Panc1 (cell line): ENCODE measurements at regions not wholly inside any gene's neighbourhood (a gene's known extent, or its start where the extent isn't known, plus 50 kb on each side); places are given as distances from the start of the nearest gene placed in this dataset.

Experiments used
- ATAC-seq: fragments of 200-7000 bp; cut with Tn5 transposase; 2 replicates; pipeline ENCODE4 v1.9.1; 2020; ENCODE audit warnings: mild to moderate bottlenecking, moderate library complexity
- BruUV-seq: library from RNA; stranded (reverse); fragments of 400-500 nt; replicated peaks from 2 replicates; lab custom pipeline; 2021; lab: Mats Ljungman, UMichigan
- CTCF ChIA-PET: fragments of 300-600 bp; sonication (Branson Sonifier 250); formaldehyde crosslinking; loops from one replicate; lab custom pipeline; 2022; ENCODE audit warnings: antibody characterized with exemption; lab: Charles Lee
- POLR2A ChIA-PET: fragments of 300-600 bp; sonication (Branson Sonifier 250); formaldehyde crosslinking; loops from one replicate; lab custom pipeline; 2022; ENCODE audit warnings: antibody characterized with exemption; lab: Charles Lee
- DNase-seq: peaks from one replicate; pipeline ENCODE4 v3.0.0-alpha.2; 2010; ENCODE audit warnings: low read depth, low spot score
- H3K27ac ChIP-seq: 2 replicates; pipeline ENCODE4 v1.5.1; 2011; ENCODE audit warnings: mild to moderate bottlenecking, low read length, inconsistent platforms
- H3K27me3 ChIP-seq: fragments of 200-500 bp; sonication (Bioruptor generic); 2 replicates; pipeline ENCODE4 v1.6.0; 2014; ENCODE audit warnings: low read length, inconsistent platforms; ENCODE audit not compliant: control insufficient read depth, insufficient read depth
- H3K36me3 ChIP-seq: fragments of 200-500 bp; sonication (Bioruptor generic); 2 replicates; pipeline ENCODE4 v1.5.1; 2014; ENCODE audit warnings: inconsistent platforms, mild to moderate bottlenecking, low read length, moderate library complexity; ENCODE audit not compliant: control insufficient read depth, insufficient read depth
- H3K4me1 ChIP-seq: 2 replicates; pipeline ENCODE4 v1.5.1; 2011; ENCODE audit warnings: inconsistent platforms, mild to moderate bottlenecking, low read length, moderate library complexity; ENCODE audit not compliant: control insufficient read depth, insufficient read depth
- H3K4me3 ChIP-seq, 2 experiments: 2 replicates each; pipeline ENCODE4 v1.5.1; 2011 to 2012; ENCODE audit warnings: low read depth in 2 of 2, low read length in 2 of 2, mild to moderate bottlenecking in 2 of 2, inconsistent platforms in 1 of 2, moderate library complexity in 1 of 2
- H3K9me3 ChIP-seq: fragments of 200-500 bp; sonication (Bioruptor generic); 2 replicates; pipeline ENCODE4 v1.5.1; 2014; ENCODE audit warnings: low read depth, mild to moderate bottlenecking, inconsistent platforms, low read length, moderate library complexity; ENCODE audit not compliant: control insufficient read depth, insufficient read depth
- POLR2AphosphoS5 ChIP-seq: IDR thresholded peaks from 2 replicates; pipeline ENCODE4 v1.6.1; 2012; ENCODE audit warnings: mild to moderate bottlenecking, low read depth, low read length, moderate library complexity
- REST ChIP-seq, 2 experiments: IDR thresholded peaks; 2 replicates each; pipeline ENCODE4 v1.6.1; 2011 to 2012; ENCODE audit warnings: low read depth in 2 of 2, control low read depth in 1 of 2, low read length in 1 of 2, mild to moderate bottlenecking in 1 of 2, moderate library complexity in 1 of 2; ENCODE audit not compliant: insufficient read depth in 1 of 2
- SIN3A ChIP-seq: IDR thresholded peaks from 2 replicates; pipeline ENCODE4 v1.6.1; 2012; ENCODE audit warnings: low read depth, mild to moderate bottlenecking, low read length, moderate library complexity, borderline replicate concordance; ENCODE audit not compliant: insufficient read depth
- TCF7L2 ChIP-seq: IDR thresholded peaks from 2 replicates; pipeline ENCODE4 v1.6.1; 2011; ENCODE audit warnings: mild to moderate bottlenecking, low read depth, low read length, inconsistent platforms
- in situ Hi-C: cut with HindIII; loops from 2 replicates; pipeline ENCODE4 v1.10.0; 2016; ENCODE audit warnings: low sequenced_read_pairs, low pct_unique_long_range_greater_than_20kb
- intact Hi-C: fragments of 100-400 bp; cut with micrococcal nuclease; formaldehyde crosslinking; loops from one replicate; pipeline ENCODE4 v1.10.0; 2022; ENCODE audit not compliant: unreplicated experiment
- TF ChIP-seq, protein P1 (sequence below): fragments of 450-650 bp; IDR thresholded peaks from 2 replicates; pipeline ENCODE4 v1.5.1; 2017; ENCODE audit warnings: mild to moderate bottlenecking

DNA sequence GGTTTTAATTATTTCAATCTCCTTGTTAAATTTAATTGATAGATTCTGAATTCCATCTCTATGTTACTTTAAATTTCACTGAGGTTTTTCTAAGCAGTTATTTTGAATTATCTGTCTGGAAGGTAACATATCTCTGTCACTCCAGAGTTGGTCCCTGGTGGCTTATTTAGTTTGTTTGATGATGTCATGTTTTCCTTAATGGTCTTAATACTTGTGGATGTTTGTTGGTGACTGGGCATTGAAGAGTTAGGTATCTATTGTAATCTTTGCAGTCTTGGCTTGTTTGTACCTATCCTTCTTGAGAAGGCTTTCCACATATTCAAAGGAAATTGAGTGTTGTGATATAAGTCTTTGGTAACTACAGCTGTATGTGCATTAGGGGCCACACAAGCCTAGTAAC is 810.0 kb upstream of the NEGR1 start:
- H3K9me3 ChIP-seq = no peaks in the 10 kb centered on the region; the same call in 1 of the 2 replicates
- intact Hi-C loops = no loop called here
- ChIA-PET POLR2A (no interaction called here), CTCF (no interaction called here)
- no peak for DNase-seq
- in situ Hi-C loops = no loop called here
- no TSS peak for BruUV-seq
- H3K4me1 ChIP-seq = no peaks in the 10 kb centered on the region
- no peak overlapping the region for H3K27ac ChIP-seq
- H3K27me3 ChIP-seq = no peaks in the 10 kb centered on the region
- ATAC-seq = no peak
- H3K4me3 ChIP-seq = no peak overlapping the region
- TF ChIP-seq SIN3A = no peak
- no peaks in the 10 kb centered on the region for H3K36me3 ChIP-seq

DNA sequence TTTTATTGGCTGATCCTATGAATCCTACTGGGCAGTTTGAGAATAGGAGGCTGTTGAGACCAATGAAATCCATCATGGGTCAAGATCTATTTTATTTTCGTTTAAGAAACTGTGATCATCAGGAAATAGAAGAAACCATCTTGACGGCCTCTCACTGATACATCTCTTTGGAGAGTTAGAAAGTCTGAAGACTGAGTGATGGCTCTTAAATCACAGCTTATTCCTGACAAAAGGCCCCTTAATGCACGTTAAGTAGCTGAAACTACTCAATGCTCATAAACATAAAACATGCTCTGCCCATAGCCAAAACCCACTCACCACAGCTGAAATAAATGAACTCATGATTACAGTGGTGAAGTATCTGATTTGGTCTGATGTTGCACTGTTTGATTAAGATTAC is 784.5 kb upstream of the NEGR1 start:
- H3K27ac ChIP-seq = peak overlapping the region; percentile 61; the same call in 1 of the 2 replicates
- BruUV-seq = no TSS peak
- no peaks in the 10 kb centered on the region for H3K27me3 ChIP-seq
- no peaks in the 10 kb centered on the region for H3K9me3 ChIP-seq
- no peak for ATAC-seq
- TF ChIP-seq POLR2AphosphoS5 (no peak), TCF7L2 (no peak), SIN3A (no peak)
- TF ChIP-seq, protein P1, sequence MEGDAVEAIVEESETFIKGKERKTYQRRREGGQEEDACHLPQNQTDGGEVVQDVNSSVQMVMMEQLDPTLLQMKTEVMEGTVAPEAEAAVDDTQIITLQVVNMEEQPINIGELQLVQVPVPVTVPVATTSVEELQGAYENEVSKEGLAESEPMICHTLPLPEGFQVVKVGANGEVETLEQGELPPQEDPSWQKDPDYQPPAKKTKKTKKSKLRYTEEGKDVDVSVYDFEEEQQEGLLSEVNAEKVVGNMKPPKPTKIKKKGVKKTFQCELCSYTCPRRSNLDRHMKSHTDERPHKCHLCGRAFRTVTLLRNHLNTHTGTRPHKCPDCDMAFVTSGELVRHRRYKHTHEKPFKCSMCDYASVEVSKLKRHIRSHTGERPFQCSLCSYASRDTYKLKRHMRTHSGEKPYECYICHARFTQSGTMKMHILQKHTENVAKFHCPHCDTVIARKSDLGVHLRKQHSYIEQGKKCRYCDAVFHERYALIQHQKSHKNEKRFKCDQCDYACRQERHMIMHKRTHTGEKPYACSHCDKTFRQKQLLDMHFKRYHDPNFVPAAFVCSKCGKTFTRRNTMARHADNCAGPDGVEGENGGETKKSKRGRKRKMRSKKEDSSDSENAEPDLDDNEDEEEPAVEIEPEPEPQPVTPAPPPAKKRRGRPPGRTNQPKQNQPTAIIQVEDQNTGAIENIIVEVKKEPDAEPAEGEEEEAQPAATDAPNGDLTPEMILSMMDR = no peak
- intact Hi-C loops (no loop called here), in situ Hi-C loops (no loop called here)
- H3K4me3 ChIP-seq = no peak overlapping the region
- ChIA-PET CTCF (no interaction called here), POLR2A (no interaction called here)
- no peaks in the 10 kb centered on the region for H3K36me3 ChIP-seq
- no peak for DNase-seq
- H3K4me1 ChIP-seq = no peaks in the 10 kb centered on the region

DNA sequence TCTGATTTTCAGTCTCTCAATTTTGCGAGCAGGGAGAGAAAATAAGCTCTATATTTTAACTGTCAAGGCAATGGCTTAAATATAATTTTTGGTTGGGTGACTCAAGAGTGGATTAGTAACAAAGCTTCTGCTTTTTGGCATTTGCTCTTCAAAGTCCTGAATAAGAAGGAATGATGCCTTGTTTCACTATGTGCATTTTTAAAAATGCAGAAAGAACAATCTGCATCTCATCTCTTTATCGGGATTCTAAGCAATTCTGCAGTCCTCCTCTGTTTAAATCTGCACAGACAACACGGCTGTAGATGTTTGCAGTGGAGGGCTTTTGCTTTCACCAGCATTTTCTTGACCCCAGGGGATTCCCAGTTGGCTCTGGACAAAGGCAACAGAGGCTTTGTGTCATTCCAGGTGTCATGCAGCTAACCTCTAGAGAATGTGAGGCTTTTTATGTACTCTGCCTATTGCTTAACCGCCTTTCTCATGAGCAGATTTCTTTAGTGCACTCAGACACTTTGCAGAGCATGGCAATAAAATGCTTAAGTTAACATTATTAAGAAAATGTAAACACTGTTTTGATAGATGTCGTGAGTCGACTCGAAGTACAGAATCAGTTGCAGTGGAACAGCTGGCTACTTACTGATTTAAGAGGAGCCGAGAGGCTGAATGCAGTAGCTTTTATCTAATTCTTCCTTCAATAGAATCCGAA is 783.2 kb upstream of the NEGR1 start:
- ChIA-PET POLR2A (no interaction called here), CTCF (no interaction called here)
- intact Hi-C loops (no loop called here), in situ Hi-C loops (no loop called here)
- H3K27me3 ChIP-seq = no peaks in the 10 kb centered on the region
- ATAC-seq (peak; percentile 85; the same call in 1 of the 2 replicates), DNase-seq (no peak)
- no peaks in the 10 kb centered on the region for H3K36me3 ChIP-seq
- no peaks in the 10 kb centered on the region for H3K9me3 ChIP-seq
- no TSS peak for BruUV-seq
- TF ChIP-seq TCF7L2 (peak; percentile 88), REST (IDR thresholded peaks at IDR 0.05; ENCODE audit: insufficient read depth in 1 of 2, low read depth in 2 of 2, low read length in 1 of 2) (no peak)
- peak overlapping the region; percentile 7; the same call in 1 of the 2 replicates for H3K27ac ChIP-seq
- no peaks in the 10 kb centered on the region for H3K4me1 ChIP-seq
- H3K4me3 ChIP-seq = no peak overlapping the region
